HG03103 (cell line): ENCODE measurements at regions not wholly inside any gene's neighbourhood (a gene's known extent, or its start where the extent isn't known, plus 50 kb on each side); places are given as distances from the start of the nearest gene placed in this dataset.

Experiments used
- ATAC-seq: cut with Tn5 transposase; IDR thresholded peaks from one replicate; pipeline ENCODE4 v1.9.1; 2021; ENCODE audit warnings: low read depth; ENCODE audit not compliant: unreplicated experiment

- no peak for ATAC-seq
These were observed 140.6 kb downstream of the URI1 start for GRCh38 chr19:30082611-30083010.

- no peak for ATAC-seq
These were observed 141.2 kb downstream of the URI1 start for GRCh38 chr19:30083125-30083681.

DNA sequence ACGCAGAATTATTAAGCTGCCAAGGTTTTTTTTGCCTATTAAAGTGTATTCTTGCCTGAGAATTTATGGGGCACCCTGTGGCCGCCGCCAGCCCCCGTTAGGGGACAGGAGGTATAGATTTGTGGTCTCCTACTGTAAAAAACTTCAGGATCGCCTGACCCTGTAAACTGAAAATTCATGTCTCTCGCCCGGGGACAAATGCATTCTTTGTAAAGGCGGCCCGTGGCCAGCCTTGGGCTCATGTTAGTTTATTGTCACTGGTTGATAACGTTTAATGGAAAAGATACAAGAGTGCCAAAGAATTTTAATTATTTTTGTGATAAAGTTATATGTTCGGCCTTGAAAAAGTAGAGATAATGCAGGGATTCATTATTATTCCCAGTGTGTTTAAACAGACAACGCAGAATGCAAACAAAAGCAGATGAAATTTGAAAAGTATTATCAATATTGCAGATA is 141.7 kb downstream of the URI1 start:
- ATAC-seq = no peak

DNA sequence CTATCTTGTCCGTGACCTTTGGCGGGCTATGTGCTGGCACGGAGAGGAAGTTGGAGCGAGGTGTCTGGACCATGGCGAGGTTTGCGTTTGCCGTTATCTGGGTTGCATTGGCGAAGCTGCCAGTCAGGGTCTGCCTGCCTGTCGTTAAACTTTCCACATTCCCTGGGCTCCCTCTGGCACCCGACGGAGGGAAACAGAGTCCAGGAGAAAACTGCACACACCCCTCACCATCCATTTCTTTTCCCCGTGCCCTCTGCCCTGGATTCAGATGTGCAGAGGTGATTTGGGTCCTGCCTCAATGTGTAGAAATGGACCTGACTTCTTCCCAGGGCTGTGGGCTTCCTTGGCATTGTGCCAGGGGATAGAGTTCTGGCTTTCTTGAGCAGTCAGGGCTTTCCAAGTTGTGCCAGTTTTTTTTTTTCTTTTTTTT is 142.4 kb downstream of the URI1 start:
- no peak for ATAC-seq

GRCh38 chr19:30085394-30085793 is 143.4 kb downstream of the URI1 start:
- ATAC-seq = no peak

- ATAC-seq = no peak
These were observed 144.2 kb downstream of the URI1 start for GRCh38 chr19:30086220-30086619.

- ATAC-seq = no peak
These were observed 144.9 kb downstream of the URI1 start for GRCh38 chr19:30086916-30087315.

DNA sequence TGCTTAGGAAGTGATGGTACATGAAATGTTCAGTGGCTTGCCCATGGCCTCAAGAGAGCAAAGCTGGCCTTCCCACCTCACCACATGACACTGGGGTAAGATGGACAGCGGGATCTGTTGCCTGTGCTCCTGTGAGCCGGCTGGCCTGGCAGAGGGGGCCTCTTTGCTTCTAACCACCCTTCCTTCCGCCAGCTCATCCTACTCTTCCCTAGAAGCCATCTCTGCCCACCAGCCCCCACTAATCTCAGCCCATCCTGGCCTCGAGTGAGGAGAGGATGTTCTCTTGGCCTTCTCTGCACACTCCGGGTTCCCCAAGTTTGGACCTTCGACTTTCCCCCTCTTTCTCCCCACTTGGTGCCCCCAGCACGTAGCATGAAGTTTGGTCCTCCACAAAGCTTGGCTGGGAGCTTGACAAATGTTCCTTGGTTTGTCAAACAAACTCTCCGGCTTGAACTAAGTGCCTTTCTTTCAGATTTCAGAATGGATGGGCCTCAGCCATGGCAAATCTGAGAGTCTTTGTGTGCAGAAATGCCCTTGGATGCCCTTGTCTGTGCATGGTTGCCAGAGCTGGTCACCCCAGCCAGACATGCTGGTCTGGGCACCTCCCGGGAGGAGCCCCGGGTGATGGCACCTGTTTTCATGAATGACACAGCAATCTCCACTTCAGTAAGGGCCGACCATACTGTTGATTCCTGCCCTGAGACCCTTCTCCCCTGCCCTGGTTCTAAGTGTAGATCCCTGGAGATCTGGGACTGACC is 145.5 kb downstream of the URI1 start:
- ATAC-seq = no peak

GRCh38 chr19:30088567-30088966 is 146.5 kb downstream of the URI1 start:
- ATAC-seq = no peak

DNA sequence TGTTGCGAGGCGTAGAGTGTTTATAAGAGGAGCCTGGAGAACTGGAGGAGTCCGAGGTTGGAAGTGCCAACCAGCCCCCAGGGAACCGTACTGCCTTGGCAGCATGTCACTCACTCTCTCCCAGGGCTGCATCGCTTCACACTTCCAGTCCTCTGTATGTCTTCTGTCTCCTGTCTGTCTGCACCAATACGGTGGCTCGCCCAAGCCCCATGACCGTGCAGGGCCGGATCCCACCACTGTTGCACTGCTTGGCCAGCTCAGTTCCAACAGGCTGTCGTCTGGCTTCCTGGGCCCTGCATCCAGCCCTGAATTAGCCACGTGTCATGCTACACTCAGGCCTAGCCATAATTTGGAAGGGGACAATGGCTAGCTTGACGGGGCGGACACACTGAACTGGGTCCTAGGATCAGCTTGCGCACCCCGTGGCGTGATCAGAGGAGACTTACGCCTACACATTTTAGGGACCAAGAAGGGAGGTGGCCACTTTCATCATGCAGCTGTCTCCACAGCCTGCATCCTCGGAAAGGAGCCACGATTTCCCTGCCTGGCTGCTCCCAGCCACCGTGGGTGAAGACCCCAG is 147.1 kb downstream of the URI1 start:
- ATAC-seq = no peak

GRCh38 chr19:30090476-30090875 is 148.4 kb downstream of the URI1 start:
- ATAC-seq = no peak

DNA sequence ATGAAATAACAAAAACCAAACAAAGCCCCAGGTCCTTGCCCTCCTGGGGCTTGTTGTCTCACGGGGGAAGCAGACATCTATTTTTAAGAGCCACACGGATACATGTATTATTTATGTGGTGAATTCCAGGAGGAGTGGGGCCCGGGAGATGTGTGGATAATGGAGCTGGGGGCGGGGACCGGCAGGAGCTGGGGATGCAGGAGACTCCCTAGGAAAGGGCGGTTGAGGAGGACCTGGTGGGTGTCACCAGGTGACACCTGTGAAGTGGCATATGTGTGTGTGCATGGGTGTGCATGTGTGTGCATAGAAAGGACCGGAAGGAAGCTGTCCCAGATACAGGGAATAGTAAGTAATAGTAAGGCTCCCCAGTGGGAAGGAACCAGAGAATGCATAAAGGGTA is 148.9 kb downstream of the URI1 start:
- no peak for ATAC-seq

DNA sequence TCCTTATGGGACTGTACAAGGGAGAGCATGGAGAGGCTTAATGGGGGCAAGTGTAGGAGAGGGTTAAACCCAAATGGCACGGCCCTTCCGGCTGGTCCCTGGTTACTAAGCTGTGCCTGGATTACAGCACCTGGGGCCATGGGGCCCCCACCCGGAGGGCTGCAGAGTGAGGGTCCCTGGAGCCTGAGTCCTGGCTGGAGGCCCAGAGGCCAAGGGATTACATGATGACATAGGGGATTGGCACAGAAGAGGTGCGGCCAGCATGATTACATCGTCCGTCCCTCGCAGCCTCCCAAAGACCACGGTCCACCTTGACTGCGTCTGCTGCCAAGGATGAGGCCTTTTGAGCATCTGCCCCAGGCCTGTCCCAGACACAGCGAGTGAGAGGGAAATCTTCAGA is 149.4 kb downstream of the URI1 start:
- ATAC-seq = no peak

DNA sequence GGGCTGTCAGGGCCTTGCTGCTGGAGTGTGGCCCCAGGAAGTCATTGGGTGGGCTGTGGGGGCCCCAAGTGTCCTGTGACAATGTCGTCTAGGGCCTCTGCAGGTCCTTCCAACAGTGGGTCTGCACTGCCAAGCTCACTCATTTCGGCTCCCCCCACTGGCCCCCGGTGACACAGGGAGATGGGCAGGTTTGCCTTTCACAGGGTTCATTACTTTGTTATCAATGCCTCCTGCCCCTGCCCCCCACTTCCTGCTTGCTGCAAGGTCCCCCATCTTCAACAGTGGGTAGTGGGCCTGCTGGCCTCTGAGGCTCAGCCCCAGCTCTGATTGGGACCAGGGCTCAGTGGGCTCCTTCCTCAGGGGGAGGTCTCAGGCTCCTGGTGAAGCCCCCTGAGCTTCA is 149.8 kb downstream of the URI1 start:
- no peak for ATAC-seq

DNA sequence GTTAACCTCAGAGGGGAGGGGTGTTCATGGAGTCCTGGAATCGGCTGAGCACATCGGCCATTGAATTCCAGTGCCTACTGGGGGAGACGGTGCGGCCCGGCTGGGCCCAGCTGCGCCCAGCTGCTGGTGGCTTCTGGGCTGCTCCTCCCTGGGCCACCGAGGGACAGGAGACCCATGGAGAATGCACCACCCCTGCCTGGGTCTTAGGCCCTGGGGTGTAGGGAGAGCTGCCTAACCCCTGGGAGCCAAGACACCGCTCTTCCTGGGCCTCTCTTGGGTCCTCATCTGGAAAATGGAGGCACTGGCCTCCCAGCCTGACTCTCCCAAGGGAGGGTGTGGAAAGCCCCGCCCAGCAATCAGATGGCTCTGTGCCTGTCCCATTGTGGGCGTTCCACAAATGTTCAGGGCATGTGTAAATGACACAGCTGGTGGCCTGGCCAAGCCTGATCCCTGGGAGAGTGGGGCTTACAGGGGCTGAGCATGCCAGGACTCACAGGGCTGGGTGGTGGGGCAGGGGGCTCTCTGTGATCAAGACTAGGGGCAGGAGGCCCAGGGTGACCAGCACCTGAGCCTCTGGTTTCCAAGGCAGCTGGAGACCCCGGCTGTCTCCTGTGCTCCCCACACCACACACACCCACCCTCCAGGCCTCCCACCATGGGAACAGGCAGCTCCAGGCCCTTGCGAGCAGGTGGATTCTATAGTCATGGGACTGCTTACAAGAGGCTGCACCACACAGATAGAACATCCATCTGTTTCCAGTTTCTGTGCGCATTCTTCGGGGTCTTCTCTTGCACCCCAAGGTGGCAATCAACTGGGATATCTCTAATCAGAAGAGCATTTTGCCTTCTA is 150.9 kb downstream of the URI1 start:
- ATAC-seq = no peak

GRCh38 chr19:30093966-30094755 is 152.1 kb downstream of the URI1 start:
- ATAC-seq = no peak

GRCh38 chr19:30094756-30095140 is 152.7 kb downstream of the URI1 start:
- no peak for ATAC-seq

GRCh38 chr19:30095171-30095570 is 153.1 kb downstream of the URI1 start:
- no peak for ATAC-seq

DNA sequence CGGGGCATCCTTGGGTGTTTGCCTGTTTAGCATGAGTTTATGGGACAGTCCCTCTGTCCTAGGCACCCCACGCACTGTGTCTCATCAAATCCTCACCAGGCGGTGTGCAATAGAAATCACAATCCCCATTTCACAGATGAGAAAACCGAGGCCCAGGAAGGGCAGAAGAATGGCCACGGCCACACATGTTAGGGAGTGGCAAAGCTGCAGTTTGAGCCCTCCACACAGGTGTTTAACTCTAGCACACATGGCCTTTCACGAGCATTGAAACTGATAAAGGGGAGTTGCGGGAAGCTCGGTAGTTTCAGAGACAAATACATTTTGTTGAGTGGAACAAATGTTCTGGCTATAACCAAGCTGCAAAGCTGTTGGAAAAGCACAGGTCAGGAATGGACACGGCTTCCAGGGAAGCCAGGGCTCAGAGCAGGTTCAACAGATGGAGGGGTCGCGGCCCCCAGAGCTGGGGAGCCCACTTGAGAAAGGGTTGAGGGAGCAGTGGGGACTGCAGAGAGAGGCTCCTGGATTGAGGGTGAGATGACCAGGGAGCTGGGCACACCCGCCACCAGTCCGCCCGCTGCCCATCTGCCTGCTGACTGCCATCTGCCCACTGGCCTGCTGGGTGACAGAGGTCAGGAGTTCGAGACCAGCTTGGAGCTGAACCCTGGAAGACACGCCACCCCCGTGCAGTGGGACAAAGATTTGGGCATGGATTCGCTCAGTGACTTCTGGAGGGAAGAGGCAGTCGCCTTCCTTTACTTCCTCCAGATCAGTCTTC is 154.7 kb downstream of the URI1 start:
- ATAC-seq = no peak
